ENCODE measurements at regions not wholly inside any gene's neighbourhood (a gene's known extent, or its start where the extent isn't known, plus 50 kb on each side); places are given as distances from the start of the nearest gene placed in this dataset.

- TF ChIP-seq CTCF (IDR thresholded peaks at IDR 0.05; ENCODE audit: low read depth, low read length, poor library complexity, severe bottlenecking) (no peak), EZH2phosphoT487 (IDR thresholded peaks at IDR 0.05; ENCODE audit: borderline replicate concordance, low read length) (no peak)
These were observed 71.9 kb upstream of the SULF2 start for GRCh38 chr20:47857187-47857568.
